ENCODE measurements at regions not wholly inside any gene's neighbourhood (a gene's known extent, or its start where the extent isn't known, plus 50 kb on each side); places are given as distances from the start of the nearest gene placed in this dataset.

GRCh38 chrX:9135901-9136510, 102.1 kb upstream of the FAM9B start:
- no peaks in the 10 kb centered on the region for H3K36me3 ChIP-seq
- intact Hi-C loops (cut with DNase I; ENCODE audit: low total_unique reads): no loop called here
- no peaks in the 10 kb centered on the region for H3K9me3 ChIP-seq
- no peaks in the 10 kb centered on the region for H3K4me1 ChIP-seq
- TF ChIP-seq POLR2AphosphoS5 (IDR thresholded peaks at IDR 0.05) (no peak), POLR2A (IDR thresholded peaks at IDR 0.05) (no peak), EP300 (IDR thresholded peaks at IDR 0.05; ENCODE audit: low read depth) (no peak)
- TF ChIP-seq, protein P1, sequence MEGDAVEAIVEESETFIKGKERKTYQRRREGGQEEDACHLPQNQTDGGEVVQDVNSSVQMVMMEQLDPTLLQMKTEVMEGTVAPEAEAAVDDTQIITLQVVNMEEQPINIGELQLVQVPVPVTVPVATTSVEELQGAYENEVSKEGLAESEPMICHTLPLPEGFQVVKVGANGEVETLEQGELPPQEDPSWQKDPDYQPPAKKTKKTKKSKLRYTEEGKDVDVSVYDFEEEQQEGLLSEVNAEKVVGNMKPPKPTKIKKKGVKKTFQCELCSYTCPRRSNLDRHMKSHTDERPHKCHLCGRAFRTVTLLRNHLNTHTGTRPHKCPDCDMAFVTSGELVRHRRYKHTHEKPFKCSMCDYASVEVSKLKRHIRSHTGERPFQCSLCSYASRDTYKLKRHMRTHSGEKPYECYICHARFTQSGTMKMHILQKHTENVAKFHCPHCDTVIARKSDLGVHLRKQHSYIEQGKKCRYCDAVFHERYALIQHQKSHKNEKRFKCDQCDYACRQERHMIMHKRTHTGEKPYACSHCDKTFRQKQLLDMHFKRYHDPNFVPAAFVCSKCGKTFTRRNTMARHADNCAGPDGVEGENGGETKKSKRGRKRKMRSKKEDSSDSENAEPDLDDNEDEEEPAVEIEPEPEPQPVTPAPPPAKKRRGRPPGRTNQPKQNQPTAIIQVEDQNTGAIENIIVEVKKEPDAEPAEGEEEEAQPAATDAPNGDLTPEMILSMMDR (IDR thresholded peaks at IDR 0.05): no peak
- in situ Hi-C loops (cut with MboI; ENCODE audit: low pct_ligation_motif_present in 1 of 4, low pct_unique_long_range_greater_than_20kb in 1 of 4, low sequenced_read_pairs in 3 of 4): no loop called here
- DNase-seq: no peak
- no peak overlapping the region for H3K4me3 ChIP-seq
- H3K27ac ChIP-seq: no peak overlapping the region
- no peaks in the 10 kb centered on the region for H3K27me3 ChIP-seq
- 60 to 66% methylated on average over 6 of the region's 6 CpGs for WGBS, 2 donors (ENCODE audit: low coverage in 1 of 2)

GRCh38 chrX:9137152-9137551, 103.2 kb upstream of the FAM9B start:
- Histone ChIP-seq H3K27ac (no peak overlapping the region), H3K4me3 (no peak overlapping the region), H3K9me3 (no peaks in the 10 kb centered on the region), H3K27me3 (no peaks in the 10 kb centered on the region), H3K36me3 (no peaks in the 10 kb centered on the region), H3K4me1 (no peaks in the 10 kb centered on the region)
- no peak for DNase-seq
- in situ Hi-C loops (cut with MboI; ENCODE audit: low pct_ligation_motif_present in 1 of 4, low pct_unique_long_range_greater_than_20kb in 1 of 4, low sequenced_read_pairs in 3 of 4) (no loop called here), intact Hi-C loops (cut with DNase I; ENCODE audit: low total_unique reads) (no loop called here)
- WGBS, 2 donors (ENCODE audit: low coverage in 1 of 2): 80 to 100% methylated on average over 1 to 6 of the region's 6 CpGs
- TF ChIP-seq POLR2AphosphoS5 (IDR thresholded peaks at IDR 0.05): no peak
- TF ChIP-seq, protein P1 (IDR thresholded peaks at IDR 0.05): no peak
- TF ChIP-seq POLR2A (IDR thresholded peaks at IDR 0.05): no peak
- TF ChIP-seq EP300 (IDR thresholded peaks at IDR 0.05; ENCODE audit: low read depth): no peak

- Histone ChIP-seq H3K9me3 (no peaks in the 10 kb centered on the region), H3K36me3 (no peaks in the 10 kb centered on the region), H3K27me3 (no peaks in the 10 kb centered on the region), H3K4me1 (no peaks in the 10 kb centered on the region), H3K27ac (no peak overlapping the region), H3K4me3 (no peak overlapping the region)
- intact Hi-C loops (cut with DNase I; ENCODE audit: low total_unique reads) (no loop called here), in situ Hi-C loops (cut with MboI; ENCODE audit: low pct_ligation_motif_present in 1 of 4, low pct_unique_long_range_greater_than_20kb in 1 of 4, low sequenced_read_pairs in 3 of 4) (no loop called here)
- DNase-seq: no peak
- TF ChIP-seq POLR2A (IDR thresholded peaks at IDR 0.05): no peak
- TF ChIP-seq, protein P1 (IDR thresholded peaks at IDR 0.05): no peak
- no peak for TF ChIP-seq EP300 (IDR thresholded peaks at IDR 0.05; ENCODE audit: low read depth)
- no peak for TF ChIP-seq POLR2AphosphoS5 (IDR thresholded peaks at IDR 0.05)
- 70% methylated on average over 2 of the region's 2 CpGs; no CpG with 5 or more reads in 1 of the 2 donors for WGBS, 2 donors (ENCODE audit: low coverage in 1 of 2)
These were observed 107.6 kb upstream of the FAM9B start for GRCh38 chrX:9141496-9141895.

DNA sequence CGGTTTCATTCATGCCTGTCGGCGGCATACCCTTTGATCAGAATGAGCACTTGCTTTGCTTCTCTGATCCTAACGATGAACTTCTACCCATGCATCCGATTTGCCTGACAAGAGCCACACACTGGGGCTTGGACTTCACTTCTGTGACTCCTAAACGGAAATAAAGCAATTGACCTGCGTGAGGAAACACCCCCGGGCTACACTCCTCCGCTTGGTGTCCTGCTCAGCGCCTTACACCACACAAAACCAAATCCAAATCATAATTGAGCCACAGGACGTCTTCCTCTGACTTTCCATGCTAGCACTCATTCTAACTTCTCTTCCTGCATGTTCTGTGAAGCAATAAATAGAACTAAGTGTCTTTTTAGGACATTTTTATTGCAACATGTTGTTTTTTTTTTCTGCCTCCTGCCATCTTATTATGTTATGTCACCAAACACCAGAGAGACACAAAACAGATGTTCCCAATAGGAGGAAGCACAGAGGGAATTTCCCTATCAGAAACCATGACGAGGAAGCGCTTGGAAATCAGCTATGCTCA, 110.8 kb upstream of the FAM9B start:
- intact Hi-C loops (cut with DNase I; ENCODE audit: low total_unique reads) (no loop called here), in situ Hi-C loops (cut with MboI; ENCODE audit: low pct_ligation_motif_present in 1 of 4, low pct_unique_long_range_greater_than_20kb in 1 of 4, low sequenced_read_pairs in 3 of 4) (no loop called here)
- H3K27me3 ChIP-seq: no peaks in the 10 kb centered on the region
- WGBS, 2 donors (ENCODE audit: low coverage in 1 of 2): 66 to 80% methylated on average over 1 to 13 of the region's 13 CpGs
- TF ChIP-seq EP300 (IDR thresholded peaks at IDR 0.05; ENCODE audit: low read depth) (no peak), POLR2A (IDR thresholded peaks at IDR 0.05) (no peak), POLR2AphosphoS5 (IDR thresholded peaks at IDR 0.05) (no peak)
- TF ChIP-seq, protein P1 (IDR thresholded peaks at IDR 0.05): no peak
- H3K9me3 ChIP-seq: no peaks in the 10 kb centered on the region
- DNase-seq: no peak
- no peak overlapping the region for H3K27ac ChIP-seq
- H3K4me3 ChIP-seq: no peak overlapping the region
- H3K36me3 ChIP-seq: no peaks in the 10 kb centered on the region
- H3K4me1 ChIP-seq: no peaks in the 10 kb centered on the region
